ENCODE measurements at regions not wholly inside any gene's neighbourhood (a gene's known extent, or its start where the extent isn't known, plus 50 kb on each side); places are given as distances from the start of the nearest gene placed in this dataset.

- WGBS, 5 donors = 72 to 83% (median 82%) methylated on average over 6 of the region's 6 CpGs
- Histone ChIP-seq H3K4me3 (no peak overlapping the region), H3K27me3 (replicated peaks in 1 of 7) (peaks cover 0 to 4% (median 0%) of the 10 kb centered on the region in 7 donors), H3K27ac (no peak overlapping the region), H3K9me3 (no peaks in the 10 kb centered on the region), H3K36me3 (no peaks in the 10 kb centered on the region), H3K4me1 (no peaks in the 10 kb centered on the region)
- TF ChIP-seq POLR2AphosphoS5 (IDR thresholded peaks at IDR 0.05) = no peak
- TF ChIP-seq, protein P1, sequence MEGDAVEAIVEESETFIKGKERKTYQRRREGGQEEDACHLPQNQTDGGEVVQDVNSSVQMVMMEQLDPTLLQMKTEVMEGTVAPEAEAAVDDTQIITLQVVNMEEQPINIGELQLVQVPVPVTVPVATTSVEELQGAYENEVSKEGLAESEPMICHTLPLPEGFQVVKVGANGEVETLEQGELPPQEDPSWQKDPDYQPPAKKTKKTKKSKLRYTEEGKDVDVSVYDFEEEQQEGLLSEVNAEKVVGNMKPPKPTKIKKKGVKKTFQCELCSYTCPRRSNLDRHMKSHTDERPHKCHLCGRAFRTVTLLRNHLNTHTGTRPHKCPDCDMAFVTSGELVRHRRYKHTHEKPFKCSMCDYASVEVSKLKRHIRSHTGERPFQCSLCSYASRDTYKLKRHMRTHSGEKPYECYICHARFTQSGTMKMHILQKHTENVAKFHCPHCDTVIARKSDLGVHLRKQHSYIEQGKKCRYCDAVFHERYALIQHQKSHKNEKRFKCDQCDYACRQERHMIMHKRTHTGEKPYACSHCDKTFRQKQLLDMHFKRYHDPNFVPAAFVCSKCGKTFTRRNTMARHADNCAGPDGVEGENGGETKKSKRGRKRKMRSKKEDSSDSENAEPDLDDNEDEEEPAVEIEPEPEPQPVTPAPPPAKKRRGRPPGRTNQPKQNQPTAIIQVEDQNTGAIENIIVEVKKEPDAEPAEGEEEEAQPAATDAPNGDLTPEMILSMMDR (IDR thresholded peaks at IDR 0.05 in 8 of 11, conservative IDR thresholded peaks at IDR 0.05 in 3 of 11) = no peak
- no peak for TF ChIP-seq POLR2A (IDR thresholded peaks at IDR 0.05)
- no peak for DNase-seq
- intact Hi-C loops (cut with DNase I; ENCODE audit: low total_unique reads) = loop anchor here (10.0 kb wide), 1 partner anchor 61 kb away; no protein-coding TSS in a partner anchor
Measured at GRCh38 chr17:56034197-56034635, 119.1 kb upstream of the ANKFN1 start.

- no peaks in the 10 kb centered on the region for H3K9me3 ChIP-seq
- intact Hi-C loops (cut with DNase I; ENCODE audit: low total_unique reads) = loop anchor here (10.0 kb wide), 1 partner anchor 57 kb away; no protein-coding TSS in a partner anchor
- no peak for DNase-seq
- H3K27ac ChIP-seq = no peak overlapping the region
- no peak overlapping the region for H3K4me3 ChIP-seq
- TF ChIP-seq POLR2AphosphoS5 (IDR thresholded peaks at IDR 0.05) = no peak
- TF ChIP-seq POLR2A (IDR thresholded peaks at IDR 0.05) = no peak
- TF ChIP-seq, protein P1 (IDR thresholded peaks at IDR 0.05 in 8 of 11, conservative IDR thresholded peaks at IDR 0.05 in 3 of 11) = no peak
- no peaks in the 10 kb centered on the region for H3K36me3 ChIP-seq
- no peaks in the 10 kb centered on the region for H3K4me1 ChIP-seq
- peaks cover 0 to 13% (median 0%) of the 10 kb centered on the region in 7 donors for H3K27me3 ChIP-seq (replicated peaks in 1 of 7)
- 43 to 63% (median 54%) methylated on average over 6 of the region's 6 CpGs for WGBS, 5 donors
Measured at GRCh38 chr17:56038131-56038530, 115.1 kb upstream of the ANKFN1 start.

DNA sequence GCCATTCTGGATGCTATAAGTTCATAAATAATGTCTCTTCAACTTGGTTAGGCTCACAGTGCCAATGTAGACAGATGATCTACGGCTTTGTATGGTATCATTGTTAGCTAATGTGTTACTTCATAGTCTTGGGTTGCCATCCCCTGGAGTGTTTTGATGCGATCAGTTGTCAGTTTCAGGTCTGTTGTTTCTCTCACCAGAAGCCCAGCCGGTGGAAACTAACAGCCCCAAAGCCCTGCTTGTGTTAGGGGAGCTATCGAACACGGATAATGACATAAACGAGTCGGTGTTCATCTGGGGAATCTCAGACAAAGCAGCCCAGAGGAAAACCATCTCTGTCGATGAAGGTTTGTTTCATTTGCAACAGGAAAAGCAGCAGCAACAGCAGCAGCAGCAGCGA lies 107.4 kb upstream of the ANKFN1 start:
- TF ChIP-seq, protein P1 (IDR thresholded peaks at IDR 0.05 in 8 of 11, conservative IDR thresholded peaks at IDR 0.05 in 3 of 11) = no peak
- no peak for TF ChIP-seq POLR2AphosphoS5 (IDR thresholded peaks at IDR 0.05)
- no peak for TF ChIP-seq POLR2A (IDR thresholded peaks at IDR 0.05)
- Histone ChIP-seq H3K4me1 (no peaks in the 10 kb centered on the region), H3K27ac (no peak overlapping the region), H3K4me3 (no peak overlapping the region), H3K27me3 (replicated peaks in 1 of 7) (peaks cover 0 to 35% (median 0%) of the 10 kb centered on the region in 7 donors), H3K9me3 (no peaks in the 10 kb centered on the region), H3K36me3 (no peaks in the 10 kb centered on the region)
- no peak for DNase-seq
- 50 to 62% (median 54%) methylated on average over 9 of the region's 9 CpGs for WGBS, 5 donors
- intact Hi-C loops (cut with DNase I; ENCODE audit: low total_unique reads) = no loop called here

- Histone ChIP-seq H3K4me1 (no peaks in the 10 kb centered on the region), H3K4me3 (no peak overlapping the region), H3K36me3 (no peaks in the 10 kb centered on the region), H3K27ac (no peak overlapping the region), H3K27me3 (replicated peaks in 1 of 7) (peaks cover 0 to 29% (median 0%) of the 10 kb centered on the region in 7 donors), H3K9me3 (peaks cover 0 to 5% (median 4%) of the 10 kb centered on the region in 8 donors)
- intact Hi-C loops (cut with DNase I; ENCODE audit: low total_unique reads) = no loop called here
- DNase-seq = no peak
- WGBS, 5 donors = 37 to 72% (median 41%) methylated on average over 5 of the region's 5 CpGs
- TF ChIP-seq POLR2A (IDR thresholded peaks at IDR 0.05) (no peak), POLR2AphosphoS5 (IDR thresholded peaks at IDR 0.05) (no peak)
- TF ChIP-seq, protein P1 (IDR thresholded peaks at IDR 0.05 in 8 of 11, conservative IDR thresholded peaks at IDR 0.05 in 3 of 11) = no peak
Measured at GRCh38 chr17:56047331-56047730, 105.9 kb upstream of the ANKFN1 start.

All from spleen (tissue), 11 donors.